OCI-LY3 (cell line): ENCODE measurements at regions not wholly inside any gene's neighbourhood (a gene's known extent, or its start where the extent isn't known, plus 50 kb on each side); places are given as distances from the start of the nearest gene placed in this dataset.

Source experiments
- EZH2phosphoT487 ChIP-seq: fragments of 200-600 bp; shearing (Covaris generic); IDR thresholded peaks from 2 replicates; pipeline ENCODE4 v1.6.1; 2018; ENCODE audit warnings: antibody characterized with exemption, mixed run types, low read depth
- TF ChIP-seq, protein P1 (sequence below): fragments of 200-600, 300-600 bp; sonication (generic); IDR thresholded peaks from 2 replicates; pipeline ENCODE4 v1.5.1; 2014; ENCODE audit warnings: antibody characterized with exemption, low read length, low read depth

DNA sequence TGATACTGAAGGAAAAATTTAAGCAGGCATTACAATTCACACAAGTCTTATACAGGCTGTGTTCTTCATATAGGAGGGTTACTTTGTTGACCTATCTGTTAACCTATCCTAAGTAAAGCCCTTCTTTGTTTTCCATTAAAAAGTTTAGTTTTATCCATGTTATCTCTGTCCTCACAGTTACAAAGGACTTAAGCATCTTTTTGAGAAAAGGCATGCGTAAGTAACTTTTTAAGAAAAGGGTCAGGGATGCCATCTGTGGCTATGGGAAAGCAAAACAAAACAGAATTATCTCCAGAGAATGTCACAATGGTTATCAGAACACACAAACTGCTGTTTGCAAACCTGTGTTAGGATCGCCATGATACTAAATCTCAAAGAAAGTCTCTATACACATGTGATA lies 295.8 kb upstream of the MTPN start:
- TF ChIP-seq EZH2phosphoT487 = no peak
- TF ChIP-seq, protein P1, sequence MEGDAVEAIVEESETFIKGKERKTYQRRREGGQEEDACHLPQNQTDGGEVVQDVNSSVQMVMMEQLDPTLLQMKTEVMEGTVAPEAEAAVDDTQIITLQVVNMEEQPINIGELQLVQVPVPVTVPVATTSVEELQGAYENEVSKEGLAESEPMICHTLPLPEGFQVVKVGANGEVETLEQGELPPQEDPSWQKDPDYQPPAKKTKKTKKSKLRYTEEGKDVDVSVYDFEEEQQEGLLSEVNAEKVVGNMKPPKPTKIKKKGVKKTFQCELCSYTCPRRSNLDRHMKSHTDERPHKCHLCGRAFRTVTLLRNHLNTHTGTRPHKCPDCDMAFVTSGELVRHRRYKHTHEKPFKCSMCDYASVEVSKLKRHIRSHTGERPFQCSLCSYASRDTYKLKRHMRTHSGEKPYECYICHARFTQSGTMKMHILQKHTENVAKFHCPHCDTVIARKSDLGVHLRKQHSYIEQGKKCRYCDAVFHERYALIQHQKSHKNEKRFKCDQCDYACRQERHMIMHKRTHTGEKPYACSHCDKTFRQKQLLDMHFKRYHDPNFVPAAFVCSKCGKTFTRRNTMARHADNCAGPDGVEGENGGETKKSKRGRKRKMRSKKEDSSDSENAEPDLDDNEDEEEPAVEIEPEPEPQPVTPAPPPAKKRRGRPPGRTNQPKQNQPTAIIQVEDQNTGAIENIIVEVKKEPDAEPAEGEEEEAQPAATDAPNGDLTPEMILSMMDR = no peak
